PC-9 (cell line): ENCODE measurements at regions not wholly inside any gene's neighbourhood (a gene's known extent, or its start where the extent isn't known, plus 50 kb on each side); places are given as distances from the start of the nearest gene placed in this dataset.

Experiments
- EZH2 ChIP-seq: fragments of 200-600 bp; sonication (generic); IDR thresholded peaks from 2 replicates; pipeline ENCODE4 v1.8.0; 2017; ENCODE audit warnings: antibody characterized with exemption, low read depth
- TF ChIP-seq, protein P1 (sequence below): fragments of 200-600 bp; sonication (generic); conservative IDR thresholded peaks from 2 replicates; pipeline ENCODE4 v1.6.1; 2017; ENCODE audit warnings: mixed run types, antibody characterized with exemption, mild to moderate bottlenecking, moderate library complexity

DNA sequence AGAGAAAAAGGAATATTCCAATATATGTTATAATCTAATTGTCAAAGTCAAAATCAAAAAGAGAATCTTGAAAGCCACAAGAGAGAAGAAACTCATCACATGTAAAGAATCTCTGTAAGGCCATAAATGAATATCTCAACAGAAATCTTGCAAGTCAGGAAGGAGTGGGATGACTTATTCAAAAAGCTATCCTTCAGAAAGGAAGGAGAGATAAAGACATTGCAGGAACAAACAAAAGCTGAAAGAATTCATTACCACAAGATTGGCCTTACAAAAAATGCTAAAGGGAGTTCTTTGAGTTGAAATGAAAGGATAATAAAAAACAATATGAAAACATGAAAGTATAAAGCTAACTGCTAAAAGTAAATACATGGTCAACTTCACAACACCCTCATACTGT is 286.8 kb downstream of the LRIG3 start:
- TF ChIP-seq, protein P1, sequence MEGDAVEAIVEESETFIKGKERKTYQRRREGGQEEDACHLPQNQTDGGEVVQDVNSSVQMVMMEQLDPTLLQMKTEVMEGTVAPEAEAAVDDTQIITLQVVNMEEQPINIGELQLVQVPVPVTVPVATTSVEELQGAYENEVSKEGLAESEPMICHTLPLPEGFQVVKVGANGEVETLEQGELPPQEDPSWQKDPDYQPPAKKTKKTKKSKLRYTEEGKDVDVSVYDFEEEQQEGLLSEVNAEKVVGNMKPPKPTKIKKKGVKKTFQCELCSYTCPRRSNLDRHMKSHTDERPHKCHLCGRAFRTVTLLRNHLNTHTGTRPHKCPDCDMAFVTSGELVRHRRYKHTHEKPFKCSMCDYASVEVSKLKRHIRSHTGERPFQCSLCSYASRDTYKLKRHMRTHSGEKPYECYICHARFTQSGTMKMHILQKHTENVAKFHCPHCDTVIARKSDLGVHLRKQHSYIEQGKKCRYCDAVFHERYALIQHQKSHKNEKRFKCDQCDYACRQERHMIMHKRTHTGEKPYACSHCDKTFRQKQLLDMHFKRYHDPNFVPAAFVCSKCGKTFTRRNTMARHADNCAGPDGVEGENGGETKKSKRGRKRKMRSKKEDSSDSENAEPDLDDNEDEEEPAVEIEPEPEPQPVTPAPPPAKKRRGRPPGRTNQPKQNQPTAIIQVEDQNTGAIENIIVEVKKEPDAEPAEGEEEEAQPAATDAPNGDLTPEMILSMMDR, result no peak
- no peak for TF ChIP-seq EZH2
